Vagina (tissue), 2 donors: ENCODE measurements at regions not wholly inside any gene's neighbourhood (a gene's known extent, or its start where the extent isn't known, plus 50 kb on each side); places are given as distances from the start of the nearest gene placed in this dataset. TPM values are rescaled to one million over a fixed set of nuclear protein-coding genes. Genes with fewer than 3 reads are reported as not detected.

ENCODE experiments used
- DNase-seq, 2 donors: peaks; one replicate each; pipeline ENCODE4 v3.0.0-alpha.2; 2017; ENCODE audit errors: extremely low spot score in 2 of 2
- H3K27ac ChIP-seq: fragments of 200-600 bp; sonication (generic); one replicate; pipeline ENCODE4 v1.5.1; 2019
- H3K27me3 ChIP-seq: fragments of 200-600 bp; sonication (generic); one replicate; pipeline ENCODE4 v1.5.1; 2019
- H3K36me3 ChIP-seq, 2 donors: fragments of 200-600 bp; sonication (generic); one replicate each; pipeline ENCODE4 v1.5.1; 2017 to 2019
- H3K4me1 ChIP-seq: fragments of 200-600 bp; sonication (generic); one replicate; pipeline ENCODE4 v1.5.1; 2019
- H3K4me3 ChIP-seq, 2 donors: fragments of 200-600 bp; sonication (generic); 1 replicate in 1 of 2; 2 replicates in 1 of 2; pipeline ENCODE4 v1.5.1; 2016 to 2019
- H3K9me3 ChIP-seq: fragments of 200-600 bp; sonication (generic); one replicate; pipeline ENCODE4 v1.5.1; 2019
- POLR2A ChIP-seq, 2 donors: fragments of 450-650 bp; IDR thresholded peaks; one replicate each; pipeline ENCODE4 v1.6.1; 2017; ENCODE audit warnings: antibody characterized with exemption in 2 of 2, mild to moderate bottlenecking in 2 of 2, moderate library complexity in 2 of 2
- POLR2AphosphoS5 ChIP-seq, 2 donors: sonication (generic); formaldehyde crosslinking; IDR thresholded peaks; one replicate each; pipeline ENCODE4 v1.9.0; 2017; ENCODE audit warnings: antibody characterized with exemption in 2 of 2, mild to moderate bottlenecking in 2 of 2, low read depth in 1 of 2; ENCODE audit not compliant: insufficient read depth in 1 of 2
- intact Hi-C: fragments of 100-400 bp; cut with DNase I; formaldehyde crosslinking; loops from one replicate; pipeline ENCODE4 v1.15.1; 2023
- small RNA-seq: library from RNA; depleted of rRNA; stranded (forward); fragments of <200 nt; gene quantifications from one replicate; pipeline ENCODE3, GENCODE V24; 2016
- TF ChIP-seq, protein P1 (sequence below), 3 experiments: fragments of 450-650 bp in 2 of 3; fragments of 200-600 bp in 1 of 3; sonication (generic) in 1 of 3; IDR thresholded peaks; one replicate each; pipeline ENCODE4 v1.5.1; 2017 to 2019; ENCODE audit warnings: antibody characterized with exemption in 3 of 3, mild to moderate bottlenecking in 2 of 3, moderate library complexity in 2 of 3

DNA sequence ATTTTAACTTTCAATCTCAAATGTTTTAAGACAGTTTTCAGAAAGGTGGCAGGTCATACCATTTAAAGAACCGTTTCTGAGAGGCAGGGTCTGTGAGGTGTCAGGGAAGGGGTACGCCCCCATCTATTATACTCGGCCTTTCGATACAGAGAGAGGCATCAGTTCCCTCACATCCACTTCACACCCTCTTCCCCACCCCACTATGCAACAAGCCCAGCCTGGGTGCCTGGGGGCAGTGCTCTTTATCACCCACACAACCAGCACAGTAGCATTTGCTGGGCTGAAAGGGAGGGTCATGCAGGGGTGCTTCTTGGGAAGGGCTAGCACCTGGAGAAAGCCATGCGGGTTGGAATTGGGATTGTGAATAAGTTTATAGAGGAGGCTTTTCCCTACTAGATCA lies 56.0 kb upstream of the KCNMB2 start:
- no peaks in the 10 kb centered on the region for H3K36me3 ChIP-seq
- no peaks in the 10 kb centered on the region for H3K4me1 ChIP-seq
- intact Hi-C loops = no loop called here
- DNase-seq = no peak
- TF ChIP-seq POLR2AphosphoS5 (IDR thresholded peaks at IDR 0.05; ENCODE audit: insufficient read depth in 1 of 2, low read depth in 1 of 2) (no peak), POLR2A (IDR thresholded peaks at IDR 0.05) (no peak)
- TF ChIP-seq, protein P1, sequence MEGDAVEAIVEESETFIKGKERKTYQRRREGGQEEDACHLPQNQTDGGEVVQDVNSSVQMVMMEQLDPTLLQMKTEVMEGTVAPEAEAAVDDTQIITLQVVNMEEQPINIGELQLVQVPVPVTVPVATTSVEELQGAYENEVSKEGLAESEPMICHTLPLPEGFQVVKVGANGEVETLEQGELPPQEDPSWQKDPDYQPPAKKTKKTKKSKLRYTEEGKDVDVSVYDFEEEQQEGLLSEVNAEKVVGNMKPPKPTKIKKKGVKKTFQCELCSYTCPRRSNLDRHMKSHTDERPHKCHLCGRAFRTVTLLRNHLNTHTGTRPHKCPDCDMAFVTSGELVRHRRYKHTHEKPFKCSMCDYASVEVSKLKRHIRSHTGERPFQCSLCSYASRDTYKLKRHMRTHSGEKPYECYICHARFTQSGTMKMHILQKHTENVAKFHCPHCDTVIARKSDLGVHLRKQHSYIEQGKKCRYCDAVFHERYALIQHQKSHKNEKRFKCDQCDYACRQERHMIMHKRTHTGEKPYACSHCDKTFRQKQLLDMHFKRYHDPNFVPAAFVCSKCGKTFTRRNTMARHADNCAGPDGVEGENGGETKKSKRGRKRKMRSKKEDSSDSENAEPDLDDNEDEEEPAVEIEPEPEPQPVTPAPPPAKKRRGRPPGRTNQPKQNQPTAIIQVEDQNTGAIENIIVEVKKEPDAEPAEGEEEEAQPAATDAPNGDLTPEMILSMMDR (IDR thresholded peaks at IDR 0.05) = no peak
- no peak overlapping the region for H3K4me3 ChIP-seq
- H3K27ac ChIP-seq = no peak overlapping the region
- no peaks in the 10 kb centered on the region for H3K9me3 ChIP-seq
- no peaks in the 10 kb centered on the region for H3K27me3 ChIP-seq

DNA sequence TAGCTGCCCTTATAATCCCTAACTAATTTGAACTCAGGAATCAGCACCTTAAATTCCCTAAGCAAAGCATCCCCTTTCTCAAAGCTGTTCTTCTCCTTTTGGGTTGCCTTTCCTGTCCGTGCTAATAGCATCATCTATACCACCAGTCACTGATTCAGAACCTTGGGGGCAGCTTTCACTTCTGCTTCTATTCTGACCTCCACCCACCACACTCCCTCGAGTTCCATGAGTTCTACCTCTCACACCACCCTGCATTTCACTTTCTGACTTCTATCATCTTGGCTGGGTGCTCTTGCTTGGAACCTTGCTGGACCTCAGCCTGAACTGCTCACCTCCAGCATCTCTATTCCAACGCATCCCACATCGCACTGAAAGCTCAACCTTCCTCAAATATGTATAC lies 55.4 kb upstream of the KCNMB2 start:
- H3K4me3 ChIP-seq = no peak overlapping the region
- intact Hi-C loops = no loop called here
- DNase-seq = no peak
- H3K27me3 ChIP-seq = no peaks in the 10 kb centered on the region
- no peak overlapping the region for H3K27ac ChIP-seq
- H3K9me3 ChIP-seq = no peaks in the 10 kb centered on the region
- TF ChIP-seq, protein P1 (IDR thresholded peaks at IDR 0.05) = no peak
- no peak for TF ChIP-seq POLR2A (IDR thresholded peaks at IDR 0.05)
- TF ChIP-seq POLR2AphosphoS5 (IDR thresholded peaks at IDR 0.05; ENCODE audit: insufficient read depth in 1 of 2, low read depth in 1 of 2) = no peak
- H3K36me3 ChIP-seq = no peaks in the 10 kb centered on the region
- H3K4me1 ChIP-seq = no peaks in the 10 kb centered on the region

DNA sequence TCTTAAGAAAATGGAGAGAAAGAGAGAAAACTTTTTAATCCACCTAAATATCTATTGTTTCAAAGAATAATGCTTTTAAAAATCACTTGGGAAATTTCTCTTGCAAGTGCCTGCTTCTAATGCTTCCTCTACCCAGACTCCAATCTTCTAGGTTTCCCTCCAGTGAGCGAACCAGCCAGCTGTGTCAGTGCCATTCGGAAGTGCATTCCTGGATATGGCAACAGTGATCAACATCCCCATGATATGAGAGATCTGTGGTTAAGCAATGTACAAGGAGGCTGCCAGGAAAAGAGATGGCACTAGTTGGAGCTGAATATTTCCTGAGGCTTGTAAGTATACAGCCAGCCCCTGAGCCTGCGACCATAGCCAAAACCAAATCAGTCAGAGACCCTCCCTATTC lies 53.3 kb upstream of the KCNMB2 start:
- Histone ChIP-seq H3K27me3 (no peaks in the 10 kb centered on the region), H3K4me1 (no peaks in the 10 kb centered on the region), H3K36me3 (no peaks in the 10 kb centered on the region), H3K4me3 (no peak overlapping the region), H3K27ac (no peak overlapping the region), H3K9me3 (no peaks in the 10 kb centered on the region)
- no peak for DNase-seq
- TF ChIP-seq POLR2AphosphoS5 (IDR thresholded peaks at IDR 0.05; ENCODE audit: insufficient read depth in 1 of 2, low read depth in 1 of 2) (no peak), POLR2A (IDR thresholded peaks at IDR 0.05) (no peak)
- TF ChIP-seq, protein P1 (IDR thresholded peaks at IDR 0.05) = no peak
- intact Hi-C loops = no loop called here

DNA sequence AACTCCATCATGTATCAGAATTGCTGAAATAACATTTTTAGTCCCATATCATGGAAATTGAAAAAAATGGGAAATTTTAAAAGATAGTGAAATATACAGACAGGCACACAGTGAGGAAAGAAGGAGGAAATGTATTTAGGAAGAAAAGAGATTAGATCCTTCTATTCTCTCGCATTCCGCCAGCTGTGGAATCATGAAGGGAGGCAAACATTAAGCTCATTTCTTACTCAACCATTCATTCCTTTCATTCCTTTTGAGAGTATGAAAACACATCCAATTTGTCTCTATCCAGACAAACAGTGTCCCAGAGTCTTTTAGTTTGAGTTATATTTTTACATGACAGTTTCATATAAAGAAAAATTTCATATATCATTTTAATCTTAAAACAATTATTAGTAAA lies 52.5 kb upstream of the KCNMB2 start:
- TF ChIP-seq, protein P1 (IDR thresholded peaks at IDR 0.05) = no peak

DNA sequence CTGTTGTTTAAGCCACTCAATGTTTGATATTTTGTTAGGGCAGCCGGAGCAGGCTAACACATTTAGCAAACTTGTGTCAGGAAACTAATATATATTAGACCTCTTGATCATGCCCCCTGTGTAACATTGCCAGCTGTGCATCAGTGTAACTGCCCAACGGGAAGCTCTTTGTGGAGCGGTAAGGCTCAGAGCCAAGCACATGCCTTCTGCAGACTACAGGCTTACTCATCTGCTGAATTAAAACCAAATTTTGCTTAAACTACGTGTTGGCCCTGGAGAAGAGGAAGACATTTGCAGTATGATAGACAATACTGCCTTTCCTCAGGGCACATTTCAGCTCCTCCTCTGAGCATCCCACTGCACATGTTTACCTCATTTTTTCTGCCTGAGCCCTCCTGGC lies 50.5 kb upstream of the KCNMB2 start:
- no peaks in the 10 kb centered on the region for H3K4me1 ChIP-seq
- no peaks in the 10 kb centered on the region for H3K36me3 ChIP-seq
- no peak overlapping the region for H3K27ac ChIP-seq
- no peaks in the 10 kb centered on the region for H3K27me3 ChIP-seq
- H3K4me3 ChIP-seq = no peak overlapping the region
- intact Hi-C loops = no loop called here
- H3K9me3 ChIP-seq = no peaks in the 10 kb centered on the region
- TF ChIP-seq, protein P1 (IDR thresholded peaks at IDR 0.05) = no peak
- TF ChIP-seq POLR2A (IDR thresholded peaks at IDR 0.05) = no peak
- TF ChIP-seq POLR2AphosphoS5 (IDR thresholded peaks at IDR 0.05; ENCODE audit: insufficient read depth in 1 of 2, low read depth in 1 of 2) = no peak
- DNase-seq = no peak

More for the DNA sequence above, 52.5 kb upstream of the KCNMB2 start:
- no peak overlapping the region for H3K27ac ChIP-seq
- no peak overlapping the region for H3K4me3 ChIP-seq
- H3K4me1 ChIP-seq = no peaks in the 10 kb centered on the region
- intact Hi-C loops = no loop called here
- H3K9me3 ChIP-seq = no peaks in the 10 kb centered on the region
- no peaks in the 10 kb centered on the region for H3K27me3 ChIP-seq
- H3K36me3 ChIP-seq = no peaks in the 10 kb centered on the region
- no peak for DNase-seq

Small RNA genes in the stretch of these regions (small RNA-seq; reads per million reads assigned to genes)
- gene RF00425 (not detected), gene RN7SKP52 (not detected), gene RNA5SP148 (not detected), gene RNU6-1120P (not detected)
